Neural crest cell (in vitro differentiated cells): ENCODE measurements at regions not wholly inside any gene's neighbourhood (a gene's known extent, or its start where the extent isn't known, plus 50 kb on each side); places are given as distances from the start of the nearest gene placed in this dataset.

Experiments
- DNase-seq: peaks from one replicate; pipeline ENCODE4 v3.0.0; 2021; ENCODE audit warnings: low read depth, mixed read lengths, low spot score
- H3K27ac Mint-ChIP-seq: one replicate; pipeline ENCODE4 v1.8.0; 2021; ENCODE audit warnings: mild to moderate bottlenecking, mixed read lengths; ENCODE audit not compliant: unreplicated experiment
- H3K27me3 Mint-ChIP-seq: 2 replicates; pipeline ENCODE4 v1.8.0; 2021; ENCODE audit warnings: low read depth, mild to moderate bottlenecking, mixed read lengths
- H3K36me3 Mint-ChIP-seq: 2 replicates; pipeline ENCODE4 v1.8.0; 2021; ENCODE audit warnings: low read depth, mild to moderate bottlenecking, mixed read lengths
- H3K4me1 Mint-ChIP-seq: 2 replicates; pipeline ENCODE4 v1.8.0; 2021; ENCODE audit warnings: mixed read lengths
- H3K4me3 Mint-ChIP-seq: one replicate; pipeline ENCODE4 v1.8.0; 2021; ENCODE audit warnings: mild to moderate bottlenecking, mixed read lengths
- H3K9me3 Mint-ChIP-seq: 2 replicates; pipeline ENCODE4 v1.8.0; 2021; ENCODE audit warnings: mixed read lengths
- CTCF ChIP-seq: fragments of 200-600 bp; sonication (generic); conservative IDR thresholded peaks from 2 replicates; pipeline ENCODE4 v1.5.0; 2021; ENCODE audit warnings: antibody characterized with exemption, mild to moderate bottlenecking

- no peak for DNase-seq
- peaks cover 3% of the 10 kb centered on the region for H3K36me3 Mint-ChIP-seq
- H3K27ac Mint-ChIP-seq: no peak overlapping the region
- peaks cover 8% of the 10 kb centered on the region for H3K27me3 Mint-ChIP-seq
- H3K4me1 Mint-ChIP-seq: no peaks in the 10 kb centered on the region
- peaks cover 8% of the 10 kb centered on the region for H3K9me3 Mint-ChIP-seq
- H3K4me3 Mint-ChIP-seq: no peak overlapping the region
- no peak for TF ChIP-seq CTCF
These were observed 413.4 kb upstream of the TBX3 start for GRCh38 chr12:115097416-115097815.

- Mint-ChIP-seq H3K4me1 (no peaks in the 10 kb centered on the region), H3K36me3 (peaks cover 3% of the 10 kb centered on the region), H3K4me3 (no peak overlapping the region), H3K27ac (no peak overlapping the region), H3K27me3 (peaks cover 8% of the 10 kb centered on the region), H3K9me3 (peaks cover 8% of the 10 kb centered on the region)
- no peak for TF ChIP-seq CTCF
- no peak for DNase-seq
These were observed 412.8 kb upstream of the TBX3 start for GRCh38 chr12:115096588-115097397.

GRCh38 chr12:115095073-115095748, 411.2 kb upstream of the TBX3 start:
- no peak for TF ChIP-seq CTCF
- Mint-ChIP-seq H3K9me3 (peaks cover 8% of the 10 kb centered on the region), H3K27ac (no peak overlapping the region), H3K4me1 (no peaks in the 10 kb centered on the region), H3K4me3 (no peak overlapping the region), H3K36me3 (peaks cover 3% of the 10 kb centered on the region), H3K27me3 (peaks cover 8% of the 10 kb centered on the region)
- no peak for DNase-seq

GRCh38 chr12:115094163-115094816, 410.3 kb upstream of the TBX3 start:
- Mint-ChIP-seq H3K27ac (no peak overlapping the region), H3K27me3 (peaks cover 7% of the 10 kb centered on the region), H3K4me3 (no peak overlapping the region), H3K4me1 (no peaks in the 10 kb centered on the region), H3K9me3 (peaks cover 2% of the 10 kb centered on the region), H3K36me3 (peaks cover 2% of the 10 kb centered on the region)
- TF ChIP-seq CTCF: no peak
- DNase-seq: no peak

GRCh38 chr12:115093261-115093660, 409.3 kb upstream of the TBX3 start:
- Mint-ChIP-seq H3K27ac (no peak overlapping the region), H3K36me3 (no peaks in the 10 kb centered on the region), H3K27me3 (peaks cover 3% of the 10 kb centered on the region), H3K9me3 (no peaks in the 10 kb centered on the region), H3K4me1 (no peaks in the 10 kb centered on the region), H3K4me3 (no peak overlapping the region)
- TF ChIP-seq CTCF: no peak
- no peak for DNase-seq
